Spleen (tissue), 11 donors: ENCODE measurements at regions not wholly inside any gene's neighbourhood (a gene's known extent, or its start where the extent isn't known, plus 50 kb on each side); places are given as distances from the start of the nearest gene placed in this dataset.

Experiments
- DNase-seq: peaks from one replicate; pipeline ENCODE4 v3.0.0-alpha.2; 2020
- H3K27ac ChIP-seq, 8 donors: fragments of 200-600 bp; sonication (generic) in 7 of 8; 1 replicate in 4 of 8; 2 replicates in 4 of 8; pipeline versions ENCODE4 v1.5.0 to v1.8.0; 2016 to 2021; ENCODE audit warnings: inconsistent platforms in 4 of 8, mild to moderate bottlenecking in 4 of 8, moderate library complexity in 1 of 8
- H3K27me3 ChIP-seq, 7 donors: fragments of 200-600 bp; sonication (generic) in 6 of 7; replicated peaks in 1 of 7; 1 replicate in 4 of 7; 2 replicates in 3 of 7; pipeline versions ENCODE4 v1.5.0 to v1.8.0; 2016 to 2021; ENCODE audit warnings: inconsistent platforms in 3 of 7, mild to moderate bottlenecking in 1 of 7
- H3K36me3 ChIP-seq, 6 donors: fragments of 200-600 bp; sonication (generic) in 5 of 6; 1 replicate in 4 of 6; 2 replicates in 2 of 6; pipeline versions ENCODE4 v1.5.0 to v1.8.0; 2016 to 2021; ENCODE audit warnings: inconsistent platforms in 2 of 6
- H3K4me1 ChIP-seq, 6 donors: fragments of 200-600 bp; sonication (generic) in 5 of 6; 1 replicate in 3 of 6; 2 replicates in 3 of 6; pipeline versions ENCODE4 v1.5.0 to v1.8.0; 2016 to 2021; ENCODE audit warnings: inconsistent platforms in 3 of 6
- H3K4me3 ChIP-seq, 8 donors: fragments of 200-600 bp; sonication (generic) in 7 of 8; 1 replicate in 4 of 8; 2 replicates in 4 of 8; pipeline versions ENCODE4 v1.5.0 to v1.8.0; 2016 to 2021; ENCODE audit warnings: inconsistent platforms in 4 of 8, mild to moderate bottlenecking in 4 of 8, moderate library complexity in 2 of 8
- H3K9me3 ChIP-seq, 8 donors: fragments of 200-600 bp; sonication (generic) in 7 of 8; 1 replicate in 4 of 8; 2 replicates in 4 of 8; pipeline versions ENCODE4 v1.5.0 to v1.8.0; 2016 to 2021; ENCODE audit warnings: inconsistent platforms in 4 of 8
- POLR2A ChIP-seq, 3 donors: fragments of 450-650 bp; IDR thresholded peaks; one replicate each; pipeline ENCODE4 v1.5.1; 2017; ENCODE audit warnings: antibody characterized with exemption in 3 of 3, mild to moderate bottlenecking in 1 of 3
- POLR2AphosphoS5 ChIP-seq, 3 donors: sonication (generic); formaldehyde crosslinking; IDR thresholded peaks; one replicate each; pipeline ENCODE4 v1.5.1; 2017; ENCODE audit warnings: antibody characterized with exemption in 3 of 3
- WGBS, 5 donors: extraction: QIAGEN DNeasy Blood & Tissue Kit in 3 of 5; methylation state at CpG; one replicate each; pipeline versions ENCODE4 v1.1.5 to v1.1.7; 2013 to 2018; 5-methylcytosine and 5-hydroxymethylcytosine counted together
- intact Hi-C: fragments of 100-400 bp; cut with DNase I; formaldehyde crosslinking; loops from one replicate; pipeline ENCODE4 v1.15.0; 2023; ENCODE audit warnings: low total_unique reads
- TF ChIP-seq, protein P1 (sequence below), 11 experiments: fragments of 200-600 bp in 7 of 11; fragments of 450-650 bp in 4 of 11; sonication (generic) in 4 of 11; IDR thresholded peaks in 8 of 11; conservative IDR thresholded peaks in 3 of 11; 1 replicate in 7 of 11; 2 replicates in 4 of 11; pipeline versions ENCODE4 v1.4.0 to v1.8.0; 2016 to 2021; ENCODE audit warnings: antibody characterized with exemption in 11 of 11, inconsistent platforms in 4 of 11, mild to moderate bottlenecking in 1 of 11
- donor health status: healthy with polysubstance abuse.
- donor health status: DM: no; HTN: no; CAD: no; lungs with moderate emphysema.
- donor health status: DM: no; HTN: no; CAD: no.
- donor health status: Bipolar disorder and iron deficiency.
- donor health status: healthy.
- donor health status: DM: no; HTN: no; CAD: no.
- donor health status: DM: yes; HTN: yes; CAD: no.

DNA sequence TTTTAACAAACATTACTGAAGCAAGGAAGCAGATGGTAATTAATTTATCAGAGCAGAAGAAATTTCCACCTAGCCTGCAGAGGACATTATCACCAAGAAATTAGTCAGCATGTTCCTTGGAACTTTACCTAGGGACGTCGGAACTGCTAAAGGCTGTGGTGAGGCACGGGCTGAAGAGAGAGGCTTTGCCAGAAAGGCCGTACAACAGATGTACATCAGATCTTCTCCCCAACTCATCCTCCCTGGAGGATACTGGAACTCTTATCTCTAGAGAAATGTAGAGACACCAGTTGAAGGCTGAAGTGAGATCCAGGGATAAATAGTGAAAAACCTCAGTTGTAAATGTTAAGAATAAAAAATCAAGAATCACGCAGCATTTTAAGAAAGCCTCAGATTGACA lies 257.1 kb downstream of the SAMD5 start:
- 89 to 94% (median 93%) methylated on average over 5 of the region's 5 CpGs for WGBS, 5 donors
- no peaks in the 10 kb centered on the region for H3K27me3 ChIP-seq
- H3K36me3 ChIP-seq = no peaks in the 10 kb centered on the region
- no peaks in the 10 kb centered on the region for H3K4me1 ChIP-seq
- H3K27ac ChIP-seq = no peak overlapping the region
- intact Hi-C loops = no loop called here
- H3K9me3 ChIP-seq = no peaks in the 10 kb centered on the region
- no peak for DNase-seq
- no peak for TF ChIP-seq POLR2AphosphoS5 (IDR thresholded peaks at IDR 0.05)
- no peak for TF ChIP-seq POLR2A (IDR thresholded peaks at IDR 0.05)
- TF ChIP-seq, protein P1, sequence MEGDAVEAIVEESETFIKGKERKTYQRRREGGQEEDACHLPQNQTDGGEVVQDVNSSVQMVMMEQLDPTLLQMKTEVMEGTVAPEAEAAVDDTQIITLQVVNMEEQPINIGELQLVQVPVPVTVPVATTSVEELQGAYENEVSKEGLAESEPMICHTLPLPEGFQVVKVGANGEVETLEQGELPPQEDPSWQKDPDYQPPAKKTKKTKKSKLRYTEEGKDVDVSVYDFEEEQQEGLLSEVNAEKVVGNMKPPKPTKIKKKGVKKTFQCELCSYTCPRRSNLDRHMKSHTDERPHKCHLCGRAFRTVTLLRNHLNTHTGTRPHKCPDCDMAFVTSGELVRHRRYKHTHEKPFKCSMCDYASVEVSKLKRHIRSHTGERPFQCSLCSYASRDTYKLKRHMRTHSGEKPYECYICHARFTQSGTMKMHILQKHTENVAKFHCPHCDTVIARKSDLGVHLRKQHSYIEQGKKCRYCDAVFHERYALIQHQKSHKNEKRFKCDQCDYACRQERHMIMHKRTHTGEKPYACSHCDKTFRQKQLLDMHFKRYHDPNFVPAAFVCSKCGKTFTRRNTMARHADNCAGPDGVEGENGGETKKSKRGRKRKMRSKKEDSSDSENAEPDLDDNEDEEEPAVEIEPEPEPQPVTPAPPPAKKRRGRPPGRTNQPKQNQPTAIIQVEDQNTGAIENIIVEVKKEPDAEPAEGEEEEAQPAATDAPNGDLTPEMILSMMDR (IDR thresholded peaks at IDR 0.05 in 8 of 11, conservative IDR thresholded peaks at IDR 0.05 in 3 of 11) = no peak
- H3K4me3 ChIP-seq = no peak overlapping the region

DNA sequence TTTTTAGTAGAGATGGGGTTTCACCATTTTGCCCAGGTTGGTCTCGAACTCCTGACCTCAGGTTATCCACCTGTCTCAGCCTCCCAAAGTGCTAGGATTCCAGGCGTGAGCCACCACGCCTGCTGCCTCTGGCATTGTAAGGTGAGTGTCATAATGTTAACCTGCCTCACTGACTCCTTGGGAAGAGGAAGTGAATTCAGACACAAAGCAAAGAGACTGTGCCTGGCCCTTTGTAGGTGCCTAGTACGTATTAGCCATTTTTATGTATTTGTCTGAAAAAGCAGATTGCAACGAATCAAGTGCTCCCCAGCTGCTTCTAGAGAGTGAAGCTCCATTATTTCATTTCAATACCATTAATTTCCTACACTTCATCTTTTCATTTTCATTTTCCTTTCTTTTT lies 260.5 kb downstream of the SAMD5 start:
- H3K9me3 ChIP-seq = no peaks in the 10 kb centered on the region
- no peak for TF ChIP-seq POLR2A (IDR thresholded peaks at IDR 0.05)
- no peak for TF ChIP-seq POLR2AphosphoS5 (IDR thresholded peaks at IDR 0.05)
- TF ChIP-seq, protein P1 (IDR thresholded peaks at IDR 0.05 in 8 of 11, conservative IDR thresholded peaks at IDR 0.05 in 3 of 11) = no peak
- H3K27me3 ChIP-seq = no peaks in the 10 kb centered on the region
- H3K27ac ChIP-seq = no peak overlapping the region
- DNase-seq = no peak
- WGBS, 5 donors = 82 to 95% (median 86%) methylated on average over 5 of the region's 5 CpGs
- intact Hi-C loops = no loop called here
- no peak overlapping the region for H3K4me3 ChIP-seq
- H3K4me1 ChIP-seq = no peaks in the 10 kb centered on the region
- H3K36me3 ChIP-seq = no peaks in the 10 kb centered on the region

DNA sequence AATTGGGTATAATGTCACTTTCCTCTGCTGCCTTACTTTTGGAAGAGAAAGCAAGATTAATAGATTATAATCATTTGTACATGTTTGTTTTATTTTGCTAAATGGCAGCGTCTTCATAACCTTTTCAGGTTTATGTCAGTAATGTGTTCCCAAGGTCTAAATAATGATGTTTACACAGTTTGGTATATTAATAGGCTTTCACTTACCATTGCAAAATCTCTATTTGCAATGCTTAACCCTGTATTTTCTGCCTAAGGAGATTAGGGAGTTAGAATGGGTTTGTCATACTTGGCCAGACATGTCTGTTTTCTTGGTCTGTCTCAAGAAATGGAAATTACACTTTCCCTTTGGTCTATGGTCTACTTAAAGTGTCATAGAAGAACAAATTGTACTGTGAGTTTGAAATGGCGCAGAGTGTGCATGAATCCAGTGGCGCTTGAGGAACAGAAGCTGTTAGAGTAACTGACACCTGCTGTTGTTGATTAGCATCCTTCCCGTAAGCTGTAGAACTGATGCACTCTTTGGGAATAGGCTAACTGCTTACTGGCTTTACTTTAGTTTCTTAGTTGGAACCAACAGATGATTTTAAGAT lies 261.1 kb downstream of the SAMD5 start:
- Histone ChIP-seq H3K27ac (no peak overlapping the region), H3K36me3 (no peaks in the 10 kb centered on the region), H3K4me1 (no peaks in the 10 kb centered on the region), H3K9me3 (no peaks in the 10 kb centered on the region), H3K27me3 (no peaks in the 10 kb centered on the region), H3K4me3 (no peak overlapping the region)
- WGBS, 5 donors = 65 to 94% (median 81%) methylated on average over 4 of the region's 4 CpGs
- DNase-seq = no peak
- intact Hi-C loops = no loop called here
- TF ChIP-seq POLR2A (IDR thresholded peaks at IDR 0.05) = no peak
- TF ChIP-seq POLR2AphosphoS5 (IDR thresholded peaks at IDR 0.05) = no peak
- TF ChIP-seq, protein P1 (IDR thresholded peaks at IDR 0.05 in 8 of 11, conservative IDR thresholded peaks at IDR 0.05 in 3 of 11) = no peak

DNA sequence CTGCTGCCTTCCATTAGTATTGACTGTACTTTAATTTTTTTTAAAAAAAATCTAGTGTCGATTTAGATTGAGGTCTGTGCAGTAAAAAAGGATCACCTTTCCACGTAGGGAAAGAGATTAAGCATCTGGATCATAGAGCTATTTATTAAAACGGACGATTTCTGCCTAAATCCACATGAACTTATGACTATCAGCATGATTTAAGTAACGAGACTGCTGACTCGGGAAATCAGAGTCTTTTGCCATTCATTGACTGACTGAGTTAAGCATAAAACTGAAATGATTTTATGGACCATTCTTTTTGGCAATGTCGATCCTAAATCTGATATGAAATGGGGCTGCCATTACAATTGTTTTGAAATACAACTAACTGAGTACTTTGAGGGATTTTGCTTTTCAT lies 261.7 kb downstream of the SAMD5 start:
- no peaks in the 10 kb centered on the region for H3K4me1 ChIP-seq
- intact Hi-C loops = no loop called here
- DNase-seq = no peak
- no peaks in the 10 kb centered on the region for H3K27me3 ChIP-seq
- H3K27ac ChIP-seq = no peak overlapping the region
- H3K9me3 ChIP-seq = no peaks in the 10 kb centered on the region
- TF ChIP-seq POLR2AphosphoS5 (IDR thresholded peaks at IDR 0.05) = no peak
- TF ChIP-seq POLR2A (IDR thresholded peaks at IDR 0.05) = no peak
- TF ChIP-seq, protein P1 (IDR thresholded peaks at IDR 0.05 in 8 of 11, conservative IDR thresholded peaks at IDR 0.05 in 3 of 11) = no peak
- H3K4me3 ChIP-seq = no peak overlapping the region
- no peaks in the 10 kb centered on the region for H3K36me3 ChIP-seq
- WGBS, 5 donors = 83 to 91% (median 89%) methylated on average over 7 of the region's 7 CpGs
